MM.1S (cell line): ENCODE measurements at regions not wholly inside any gene's neighbourhood (a gene's known extent, or its start where the extent isn't known, plus 50 kb on each side); places are given as distances from the start of the nearest gene placed in this dataset.

Experiments used
- EZH2phosphoT487 ChIP-seq: fragments of 300-600 bp; sonication (generic); IDR thresholded peaks from 2 replicates; pipeline ENCODE4 v1.6.1; 2018; ENCODE audit warnings: antibody characterized with exemption, low read length
- TF ChIP-seq, protein P1 (sequence below): fragments of 300-600 bp; sonication (generic); IDR thresholded peaks from 2 replicates; pipeline ENCODE4 v1.5.1; 2016; ENCODE audit warnings: antibody characterized with exemption, low read length, mixed read lengths

DNA sequence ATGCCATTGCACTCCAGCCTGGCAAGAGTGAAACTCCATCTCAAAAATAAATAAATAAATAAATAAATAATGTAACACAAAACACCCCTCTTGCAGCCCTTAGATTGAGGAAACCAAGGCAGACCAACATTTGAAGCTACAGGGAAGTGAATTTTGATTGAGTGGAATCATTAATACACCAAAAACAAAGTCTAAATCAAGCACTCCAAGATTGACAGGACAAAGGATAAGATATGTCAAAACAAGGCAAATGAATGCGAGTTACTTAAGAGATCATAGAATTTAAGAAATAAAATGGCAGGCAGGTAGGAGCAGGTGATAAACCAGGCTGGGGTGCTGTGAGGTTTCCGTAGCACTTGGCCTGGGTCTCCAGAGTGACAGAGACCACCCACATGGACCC, 54.9 kb upstream of the RAB12 start:
- TF ChIP-seq, protein P1, sequence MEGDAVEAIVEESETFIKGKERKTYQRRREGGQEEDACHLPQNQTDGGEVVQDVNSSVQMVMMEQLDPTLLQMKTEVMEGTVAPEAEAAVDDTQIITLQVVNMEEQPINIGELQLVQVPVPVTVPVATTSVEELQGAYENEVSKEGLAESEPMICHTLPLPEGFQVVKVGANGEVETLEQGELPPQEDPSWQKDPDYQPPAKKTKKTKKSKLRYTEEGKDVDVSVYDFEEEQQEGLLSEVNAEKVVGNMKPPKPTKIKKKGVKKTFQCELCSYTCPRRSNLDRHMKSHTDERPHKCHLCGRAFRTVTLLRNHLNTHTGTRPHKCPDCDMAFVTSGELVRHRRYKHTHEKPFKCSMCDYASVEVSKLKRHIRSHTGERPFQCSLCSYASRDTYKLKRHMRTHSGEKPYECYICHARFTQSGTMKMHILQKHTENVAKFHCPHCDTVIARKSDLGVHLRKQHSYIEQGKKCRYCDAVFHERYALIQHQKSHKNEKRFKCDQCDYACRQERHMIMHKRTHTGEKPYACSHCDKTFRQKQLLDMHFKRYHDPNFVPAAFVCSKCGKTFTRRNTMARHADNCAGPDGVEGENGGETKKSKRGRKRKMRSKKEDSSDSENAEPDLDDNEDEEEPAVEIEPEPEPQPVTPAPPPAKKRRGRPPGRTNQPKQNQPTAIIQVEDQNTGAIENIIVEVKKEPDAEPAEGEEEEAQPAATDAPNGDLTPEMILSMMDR, result no peak
- TF ChIP-seq EZH2phosphoT487, result no peak
